Neuron (in vitro differentiated cells): ENCODE measurements at regions not wholly inside any gene's neighbourhood (a gene's known extent, or its start where the extent isn't known, plus 50 kb on each side); places are given as distances from the start of the nearest gene placed in this dataset.

Experiments used
- H2AFZ ChIP-seq: one replicate; pipeline ENCODE4 v1.6.1; 2013; ENCODE audit warnings: low read depth, mild to moderate bottlenecking, inconsistent platforms, low read length, moderate library complexity
- H3K27me3 ChIP-seq: one replicate; pipeline ENCODE4 v1.6.1; 2013; ENCODE audit warnings: low read length; ENCODE audit not compliant: insufficient read depth
- H3K36me3 ChIP-seq: one replicate; pipeline ENCODE4 v1.6.1; 2013; ENCODE audit warnings: low read length; ENCODE audit not compliant: insufficient read depth
- H3K4me1 ChIP-seq: one replicate; pipeline ENCODE4 v1.6.1; 2013; ENCODE audit warnings: low read length; ENCODE audit not compliant: insufficient read depth
- H3K4me3 ChIP-seq: 2 replicates; pipeline ENCODE4 v1.5.1; 2013; ENCODE audit warnings: mild to moderate bottlenecking, low read length, moderate library complexity
- H3K9me3 ChIP-seq: one replicate; pipeline ENCODE4 v1.6.1; 2013; ENCODE audit warnings: low read length

DNA sequence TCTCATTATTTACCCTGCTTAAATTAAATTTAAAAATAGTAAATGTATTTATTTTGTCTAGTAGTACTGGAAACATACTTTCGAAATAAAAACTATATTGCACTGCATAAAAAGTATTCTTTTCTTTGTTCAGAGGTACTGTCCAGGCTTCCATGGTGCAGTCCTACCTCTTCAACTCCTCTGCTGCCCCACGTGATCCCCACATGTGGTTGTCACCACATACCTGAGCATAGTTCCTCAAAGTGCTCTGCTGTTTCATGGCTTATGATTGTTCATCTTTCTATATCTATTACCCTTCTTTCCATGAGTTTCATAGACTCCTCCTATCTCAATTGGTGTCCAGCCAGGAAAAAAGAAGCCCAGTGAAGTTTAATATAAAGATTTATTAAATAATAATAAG lies 317.5 kb upstream of the OR4E1 start:
- Histone ChIP-seq H3K4me3 (no peak overlapping the region), H3K36me3 (no peaks in the 10 kb centered on the region), H2AFZ (no peak overlapping the region), H3K4me1 (no peaks in the 10 kb centered on the region), H3K27me3 (no peaks in the 10 kb centered on the region), H3K9me3 (no peaks in the 10 kb centered on the region)

DNA sequence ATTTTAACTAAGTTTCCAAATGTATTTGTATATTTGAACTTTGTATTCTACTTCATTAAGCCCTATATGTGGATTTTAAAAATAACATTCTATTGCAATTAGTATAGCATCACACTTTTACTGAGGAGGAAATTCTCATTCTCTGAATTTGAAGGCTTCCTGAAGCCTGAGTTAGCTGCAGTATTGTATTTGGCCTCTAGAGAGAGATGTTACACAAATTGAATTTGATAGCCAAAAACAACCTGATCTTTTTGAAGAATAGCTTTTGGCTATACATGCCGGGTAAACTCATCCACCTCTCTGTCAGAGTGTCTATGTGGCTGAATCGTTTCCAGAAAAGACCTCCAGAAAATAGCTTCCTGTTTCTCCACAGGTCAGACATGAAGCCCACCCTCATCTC lies 316.5 kb upstream of the OR4E1 start:
- Histone ChIP-seq H3K4me1 (no peaks in the 10 kb centered on the region), H3K27me3 (no peaks in the 10 kb centered on the region), H3K4me3 (no peak overlapping the region), H2AFZ (no peak overlapping the region), H3K36me3 (no peaks in the 10 kb centered on the region), H3K9me3 (no peaks in the 10 kb centered on the region)

GRCh38 chr14:21989090-21989489 lies 315.5 kb upstream of the OR4E1 start:
- Histone ChIP-seq H3K27me3 (no peaks in the 10 kb centered on the region), H3K9me3 (no peaks in the 10 kb centered on the region), H3K4me1 (no peaks in the 10 kb centered on the region), H2AFZ (no peak overlapping the region), H3K36me3 (no peaks in the 10 kb centered on the region), H3K4me3 (no peak overlapping the region)

DNA sequence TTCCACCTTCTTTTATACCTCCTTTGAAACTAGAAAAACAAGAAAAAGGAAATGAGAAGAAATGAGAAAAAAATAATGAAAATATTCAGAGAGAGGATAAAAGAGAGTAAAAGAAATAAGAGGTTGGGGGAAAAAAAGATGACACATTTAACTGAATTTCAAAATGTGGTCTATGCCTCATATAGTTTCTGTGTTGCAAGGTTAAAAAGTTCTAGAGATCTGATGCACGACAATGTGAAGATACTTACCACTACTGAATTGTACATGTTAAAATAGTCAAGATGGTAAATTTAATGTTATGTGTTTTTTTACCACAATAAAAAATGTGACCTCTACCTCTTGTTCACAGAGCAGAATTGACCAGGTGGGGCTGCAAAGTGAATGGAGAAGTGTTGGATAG lies 314.8 kb upstream of the OR4E1 start:
- no peak overlapping the region for H2AFZ ChIP-seq
- H3K4me3 ChIP-seq = no peak overlapping the region
- no peaks in the 10 kb centered on the region for H3K4me1 ChIP-seq
- H3K36me3 ChIP-seq = no peaks in the 10 kb centered on the region
- no peaks in the 10 kb centered on the region for H3K9me3 ChIP-seq
- no peaks in the 10 kb centered on the region for H3K27me3 ChIP-seq

- no peaks in the 10 kb centered on the region for H3K9me3 ChIP-seq
- H2AFZ ChIP-seq = no peak overlapping the region
- no peaks in the 10 kb centered on the region for H3K27me3 ChIP-seq
Measured at GRCh38 chr14:21987937-21988336, 314.3 kb upstream of the OR4E1 start.

GRCh38 chr14:21985081-21985480 lies 311.5 kb upstream of the OR4E1 start:
- H3K36me3 ChIP-seq = no peaks in the 10 kb centered on the region

More at GRCh38 chr14:21987937-21988336, 314.3 kb upstream of the OR4E1 start:
- H3K36me3 ChIP-seq = no peaks in the 10 kb centered on the region
- H3K4me1 ChIP-seq = no peaks in the 10 kb centered on the region
- H3K4me3 ChIP-seq = no peak overlapping the region

DNA sequence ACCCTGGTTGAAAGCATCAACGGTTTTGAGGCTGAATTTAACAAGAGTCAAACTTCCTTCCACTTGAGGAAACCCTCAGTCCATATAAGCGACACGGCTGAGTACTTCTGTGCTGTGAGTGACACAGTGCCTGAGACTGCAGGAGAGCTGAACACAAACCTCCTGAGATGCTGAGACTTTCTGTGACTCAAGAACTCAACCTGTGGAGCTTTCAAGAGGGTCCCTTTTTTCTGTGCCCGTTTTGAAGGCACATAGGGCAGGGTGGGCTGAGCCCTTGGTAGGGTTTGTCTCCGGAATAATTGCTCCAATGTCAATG lies 305.3 kb upstream of the OR4E1 start:
- H3K4me1 ChIP-seq = no peaks in the 10 kb centered on the region
- H2AFZ ChIP-seq = no peak overlapping the region
- no peak overlapping the region for H3K4me3 ChIP-seq
- H3K36me3 ChIP-seq = no peaks in the 10 kb centered on the region
- H3K9me3 ChIP-seq = no peaks in the 10 kb centered on the region
- H3K27me3 ChIP-seq = no peaks in the 10 kb centered on the region

More at GRCh38 chr14:21985081-21985480, 311.5 kb upstream of the OR4E1 start:
- H3K4me3 ChIP-seq = no peak overlapping the region
- H3K9me3 ChIP-seq = no peaks in the 10 kb centered on the region
- H2AFZ ChIP-seq = no peak overlapping the region
- H3K27me3 ChIP-seq = no peaks in the 10 kb centered on the region
- no peaks in the 10 kb centered on the region for H3K4me1 ChIP-seq

- Histone ChIP-seq H3K36me3 (no peaks in the 10 kb centered on the region), H3K27me3 (no peaks in the 10 kb centered on the region), H2AFZ (no peak overlapping the region), H3K4me1 (no peaks in the 10 kb centered on the region), H3K9me3 (no peaks in the 10 kb centered on the region), H3K4me3 (no peak overlapping the region)
Measured at GRCh38 chr14:21978184-21978998, 304.8 kb upstream of the OR4E1 start.

- H2AFZ ChIP-seq = no peak overlapping the region
- no peaks in the 10 kb centered on the region for H3K27me3 ChIP-seq
- H3K36me3 ChIP-seq = no peaks in the 10 kb centered on the region
- no peaks in the 10 kb centered on the region for H3K9me3 ChIP-seq
- H3K4me1 ChIP-seq = no peaks in the 10 kb centered on the region
- no peak overlapping the region for H3K4me3 ChIP-seq
Measured at GRCh38 chr14:21974741-21975140, 301.1 kb upstream of the OR4E1 start.

- H3K27me3 ChIP-seq = no peaks in the 10 kb centered on the region
- no peak overlapping the region for H3K4me3 ChIP-seq
- no peaks in the 10 kb centered on the region for H3K36me3 ChIP-seq
- H2AFZ ChIP-seq = no peak overlapping the region
- H3K9me3 ChIP-seq = no peaks in the 10 kb centered on the region
- H3K4me1 ChIP-seq = no peaks in the 10 kb centered on the region
Measured at GRCh38 chr14:21965042-21965441, 291.4 kb upstream of the OR4E1 start.

- H2AFZ ChIP-seq = no peak overlapping the region
- no peaks in the 10 kb centered on the region for H3K9me3 ChIP-seq
- no peak overlapping the region for H3K4me3 ChIP-seq
- no peaks in the 10 kb centered on the region for H3K36me3 ChIP-seq
- no peaks in the 10 kb centered on the region for H3K27me3 ChIP-seq
- no peaks in the 10 kb centered on the region for H3K4me1 ChIP-seq
Measured at GRCh38 chr14:21964180-21964579, 290.6 kb upstream of the OR4E1 start.

DNA sequence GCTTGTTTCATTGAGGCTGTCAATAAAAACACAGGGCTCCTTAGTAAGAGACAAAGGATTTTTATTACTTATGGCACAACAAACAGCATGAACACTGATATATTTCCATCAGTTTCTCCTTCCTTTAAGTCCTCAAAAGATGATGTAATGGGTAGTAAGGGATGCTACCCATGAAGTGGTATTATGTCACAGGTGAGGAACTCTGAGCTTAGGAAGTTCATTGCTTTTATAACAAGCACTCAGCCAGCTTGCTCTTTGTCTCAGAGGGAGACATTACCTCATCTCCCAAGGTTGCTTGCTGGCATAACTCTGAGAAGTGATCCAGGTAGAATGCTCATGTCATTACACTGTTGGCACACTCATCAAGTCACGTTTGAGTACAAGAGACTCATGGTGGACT lies 287.0 kb upstream of the OR4E1 start:
- no peaks in the 10 kb centered on the region for H3K27me3 ChIP-seq
- H3K4me1 ChIP-seq = no peaks in the 10 kb centered on the region
- H3K4me3 ChIP-seq = no peak overlapping the region
- H2AFZ ChIP-seq = no peak overlapping the region
- no peaks in the 10 kb centered on the region for H3K9me3 ChIP-seq
- H3K36me3 ChIP-seq = no peaks in the 10 kb centered on the region

GRCh38 chr14:21941885-21942284 lies 268.3 kb upstream of the OR4E1 start:
- Histone ChIP-seq H3K9me3 (no peaks in the 10 kb centered on the region), H3K4me3 (no peak overlapping the region)

More at GRCh38 chr14:21941885-21942284, 268.3 kb upstream of the OR4E1 start:
- no peaks in the 10 kb centered on the region for H3K27me3 ChIP-seq
- no peak overlapping the region for H2AFZ ChIP-seq
- H3K4me1 ChIP-seq = no peaks in the 10 kb centered on the region
- H3K36me3 ChIP-seq = no peaks in the 10 kb centered on the region
